H1 (cell line): ENCODE measurements at regions not wholly inside any gene's neighbourhood (a gene's known extent, or its start where the extent isn't known, plus 50 kb on each side); places are given as distances from the start of the nearest gene placed in this dataset.
"Not testable (repeated sequence)": the region's sequence is repeated elsewhere in the genome, so short reads cannot be mapped to it uniquely, and the experiment has no call there.

ENCODE experiments used
- CTCF ChIA-PET: fragments of 300-600 bp; sonication (Branson Sonifier 250); formaldehyde crosslinking; loops from one replicate; lab custom pipeline; 2021; ENCODE audit not compliant: partially characterized antibody; lab: Charles Lee
- POLR2A ChIA-PET: fragments of 300-600 bp; sonication (Branson Sonifier 250); formaldehyde crosslinking; loops from one replicate; lab custom pipeline; 2021; ENCODE audit warnings: inconsistent platforms; ENCODE audit not compliant: partially characterized antibody; lab: Charles Lee
- DNase-seq, 2 experiments: peaks; one replicate each; pipeline versions ENCODE4 v3.0.0 to v3.0.0-alpha.2; 2010 to 2022; ENCODE audit warnings: low spot score in 2 of 2, low read depth in 1 of 2, mixed read lengths in 1 of 2
- FAIRE-seq: peaks from 2 replicates; lab custom pipeline; 2011; peaks lifted over from hg19 to GRCh38; lab: Jason Lieb, UNC
- H2AFZ ChIP-seq: 2 replicates; pipeline ENCODE4 v1.8.1; 2012; ENCODE audit warnings: low read length, inconsistent platforms
- H2AK5ac ChIP-seq: 2 replicates; pipeline ENCODE4 v1.6.1; 2013; ENCODE audit warnings: low read depth, low read length
- H2BK120ac ChIP-seq: replicated peaks from 2 replicates; pipeline ENCODE3; 2013; ENCODE audit warnings: low read depth, low read length, inconsistent platforms
- H2BK12ac ChIP-seq: 2 replicates; pipeline ENCODE4 v1.6.1; 2013; ENCODE audit warnings: low read depth, low read length
- H2BK15ac ChIP-seq: 2 replicates; pipeline ENCODE4 v1.6.1; 2013; ENCODE audit warnings: low read length
- H2BK20ac ChIP-seq: 2 replicates; pipeline ENCODE4 v1.6.1; 2013; ENCODE audit warnings: low read length
- H2BK5ac ChIP-seq: 2 replicates; pipeline ENCODE4 v1.6.1; 2013; ENCODE audit warnings: low read depth, low read length
- H3K14ac ChIP-seq: 2 replicates; pipeline ENCODE4 v1.6.1; 2013; ENCODE audit warnings: inconsistent platforms; ENCODE audit not compliant: insufficient read length
- H3K18ac ChIP-seq: 2 replicates; pipeline ENCODE4 v1.6.1; 2013; ENCODE audit warnings: low read length; ENCODE audit errors: extremely low read depth
- H3K23ac ChIP-seq: 2 replicates; pipeline ENCODE4 v1.6.1; 2013; ENCODE audit warnings: inconsistent platforms; ENCODE audit not compliant: insufficient read length
- H3K23me2 ChIP-seq: 2 replicates; pipeline ENCODE4 v1.6.1; 2013; ENCODE audit warnings: low read depth, low read length
- H3K27ac ChIP-seq: 2 replicates; pipeline ENCODE4 v1.6.1; 2011; ENCODE audit warnings: low read depth, low read length, inconsistent platforms
- H3K27me3 ChIP-seq, 4 experiments: replicated peaks in 1 of 4; 1 replicate in 1 of 4; 2 replicates in 3 of 4; pipeline versions ENCODE4 v1.6.1 to v1.8.1; 2011 to 2013; ENCODE audit warnings: low read length in 3 of 4, mild to moderate bottlenecking in 3 of 4, inconsistent platforms in 2 of 4, mixed read lengths in 2 of 4, moderate library complexity in 1 of 4; ENCODE audit not compliant: control insufficient read depth in 3 of 4, insufficient read depth in 3 of 4; ENCODE audit errors: extremely low read depth in 1 of 4
- H3K36me3 ChIP-seq, 4 experiments: 2 replicates each; pipeline versions ENCODE4 v1.6.1 to v1.8.1; 2011 to 2013; ENCODE audit warnings: mild to moderate bottlenecking in 4 of 4, low read length in 3 of 4, moderate library complexity in 2 of 4, control low read depth in 1 of 4, inconsistent platforms in 1 of 4; ENCODE audit not compliant: insufficient read depth in 4 of 4, control insufficient read depth in 2 of 4
- H3K4ac ChIP-seq: replicated peaks from 2 replicates; pipeline ENCODE3; 2013; ENCODE audit warnings: low read length, low read depth, mixed read lengths, inconsistent platforms; ENCODE audit not compliant: insufficient read length
- H3K4me1 ChIP-seq, 4 experiments: replicated peaks in 1 of 4; 1 replicate in 1 of 4; 2 replicates in 3 of 4; pipeline versions ENCODE4 v1.6.1 to v1.8.1; 2011 to 2013; ENCODE audit warnings: low read length in 3 of 4, inconsistent platforms in 2 of 4, mixed read lengths in 1 of 4; ENCODE audit not compliant: insufficient read depth in 4 of 4, control insufficient read depth in 3 of 4
- H3K4me2 ChIP-seq, 2 experiments: 2 replicates each; pipeline versions ENCODE4 v1.6.1 to v1.8.1; 2011 to 2013; ENCODE audit warnings: low read depth in 2 of 2, low read length in 2 of 2, control low read depth in 1 of 2, inconsistent platforms in 1 of 2, mild to moderate bottlenecking in 1 of 2; ENCODE audit not compliant: insufficient read depth in 1 of 2
- H3K4me3 ChIP-seq, 4 experiments: fragments of 200-600, 300-600 bp in 1 of 4; sonication (generic), shearing (Covaris generic), sonication (Bioruptor Twin) in 1 of 4; 2 replicates each; pipeline versions ENCODE4 v1.5.1 to v1.8.1; 2011 to 2016; ENCODE audit warnings: low read length in 4 of 4, low read depth in 3 of 4, control low read depth in 2 of 4, inconsistent platforms in 2 of 4, mild to moderate bottlenecking in 2 of 4, mixed read lengths in 1 of 4, moderate library complexity in 1 of 4; ENCODE audit not compliant: insufficient read depth in 2 of 4; ENCODE audit errors: extremely low read depth in 1 of 4
- H3K56ac ChIP-seq: replicated peaks from 2 replicates; pipeline ENCODE3; 2013; ENCODE audit warnings: low read depth, mild to moderate bottlenecking, mixed read lengths, low read length, inconsistent platforms; ENCODE audit not compliant: insufficient read length
- H3K79me1 ChIP-seq: 2 replicates; pipeline ENCODE4 v1.6.1; 2013; ENCODE audit warnings: low read depth, low read length, control low read depth
- H3K79me2 ChIP-seq, 2 experiments: 2 replicates each; pipeline versions ENCODE4 v1.6.1 to v1.8.1; 2012 to 2013; ENCODE audit warnings: low read length in 2 of 2, mild to moderate bottlenecking in 2 of 2, inconsistent platforms in 1 of 2; ENCODE audit not compliant: insufficient read depth in 2 of 2, control insufficient read depth in 1 of 2
- H3K9ac ChIP-seq, 4 experiments: replicated peaks in 1 of 4; 1 replicate in 1 of 4; 2 replicates in 3 of 4; pipeline versions ENCODE4 v1.6.1 to v1.8.1; 2011 to 2013; ENCODE audit warnings: low read depth in 3 of 4, low read length in 3 of 4, control low read depth in 2 of 4, mild to moderate bottlenecking in 2 of 4, moderate library complexity in 2 of 4, inconsistent platforms in 1 of 4; ENCODE audit errors: extremely low read depth in 1 of 4
- H3K9me3 ChIP-seq, 2 experiments: 2 replicates each; pipeline versions ENCODE4 v1.6.1 to v1.8.1; 2012 to 2013; ENCODE audit warnings: mild to moderate bottlenecking in 2 of 2, moderate library complexity in 2 of 2, control low read depth in 1 of 2, inconsistent platforms in 1 of 2, low read depth in 1 of 2, low read length in 1 of 2, mixed read lengths in 1 of 2; ENCODE audit not compliant: insufficient read depth in 2 of 2
- H4K20me1 ChIP-seq, 2 experiments: replicated peaks in 1 of 2; 2 replicates each; pipeline versions ENCODE3 to v1.8.1; 2011 to 2013; ENCODE audit warnings: inconsistent platforms in 2 of 2, low read length in 2 of 2, mild to moderate bottlenecking in 1 of 2; ENCODE audit not compliant: insufficient read depth in 2 of 2, control insufficient read depth in 1 of 2
- H4K5ac ChIP-seq: 2 replicates; pipeline ENCODE4 v1.6.1; 2013; ENCODE audit warnings: low read length, low read depth, mixed read lengths, inconsistent platforms; ENCODE audit not compliant: insufficient read length
- H4K8ac ChIP-seq: 2 replicates; pipeline ENCODE4 v1.8.0; 2013; ENCODE audit warnings: mild to moderate bottlenecking, moderate library complexity, low read length, inconsistent platforms; ENCODE audit not compliant: insufficient read depth; ENCODE audit errors: extremely low read depth
- H4K91ac ChIP-seq: replicated peaks from 2 replicates; pipeline ENCODE3; 2013; ENCODE audit warnings: low read length, mixed read lengths, inconsistent platforms; ENCODE audit not compliant: insufficient read length
- WGBS, 2 experiments: shearing (Covaris generic) in 1 of 2; methylation state at CpG; one replicate each; pipeline versions ENCODE4 v1.1.6 to v1.1.7; 2013 to 2015; ENCODE audit warnings: low lambda C conversion rate in 2 of 2, mixed read lengths in 2 of 2, inconsistent platforms in 1 of 2, low coverage in 1 of 2, missing lambda C conversion rate in 1 of 2; ENCODE audit not compliant: insufficient replicate concordance in 2 of 2, insufficient coverage in 1 of 2, insufficient read length in 1 of 2; ENCODE audit errors: extremely low coverage in 1 of 2, missing lambda C conversion rate in 1 of 2; 5-methylcytosine and 5-hydroxymethylcytosine counted together

GRCh38 chr11:71710701-71711385, 122.2 kb upstream of the DEFB108B start:
- H3K14ac ChIP-seq, H3K36me3 ChIP-seq, H3K23me2 ChIP-seq, H3K4me2 ChIP-seq, H3K79me2 ChIP-seq, H2BK5ac ChIP-seq, H2AFZ ChIP-seq, H3K27ac ChIP-seq, H3K9ac ChIP-seq, H3K4me3 ChIP-seq, H3K4me1 ChIP-seq, H4K20me1 ChIP-seq, H3K79me1 ChIP-seq, FAIRE-seq, H3K4ac ChIP-seq, H3K9me3 ChIP-seq, H2BK120ac ChIP-seq, H4K5ac ChIP-seq, H2BK20ac ChIP-seq, H2AK5ac ChIP-seq, DNase-seq, H3K18ac ChIP-seq, POLR2A ChIA-PET, H2BK15ac ChIP-seq, H2BK12ac ChIP-seq, H4K91ac ChIP-seq, H3K56ac ChIP-seq, H3K23ac ChIP-seq, H3K27me3 ChIP-seq, H4K8ac ChIP-seq: not testable (repeated sequence)
- CTCF ChIA-PET = interaction anchor here (0.5 to 0.6 kb wide), 2 partner anchors 10 to 138 kb away, joined by 3 to 4 read pairs; no protein-coding TSS in a partner anchor
- 90% methylated on average over 9 of the region's 10 CpGs; no CpG with 5 or more reads in 1 of the 2 experiments for WGBS, 2 experiments

DNA sequence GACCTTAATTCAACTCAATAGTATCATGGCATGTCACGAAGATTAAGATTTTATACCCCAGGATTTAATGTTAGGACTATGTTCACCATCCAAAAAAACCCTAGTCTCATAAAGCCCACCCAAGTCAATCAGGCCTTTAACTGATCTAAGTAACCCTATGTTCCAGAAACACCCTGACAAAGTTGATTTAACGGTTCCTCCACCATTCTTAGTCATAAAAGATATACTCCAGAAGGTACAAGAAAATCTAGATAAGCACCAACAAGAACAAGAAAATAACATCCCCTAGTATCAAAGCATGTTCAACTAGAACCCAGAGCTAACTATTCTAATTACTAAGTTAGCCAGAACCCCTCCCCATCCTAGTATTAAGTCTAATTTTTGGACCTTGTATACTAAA, 120.7 kb upstream of the DEFB108B start:
- H4K20me1 ChIP-seq, H3K4ac ChIP-seq, H2BK15ac ChIP-seq, H4K8ac ChIP-seq, DNase-seq, H2BK120ac ChIP-seq, H3K4me2 ChIP-seq, H3K4me1 ChIP-seq, H3K23ac ChIP-seq, H3K9me3 ChIP-seq, H2BK12ac ChIP-seq, H3K56ac ChIP-seq, H2BK20ac ChIP-seq, H3K79me1 ChIP-seq, H3K9ac ChIP-seq, H2BK5ac ChIP-seq, FAIRE-seq, H3K79me2 ChIP-seq, CTCF ChIA-PET, H3K23me2 ChIP-seq, H3K27me3 ChIP-seq, POLR2A ChIA-PET, H3K4me3 ChIP-seq, H3K36me3 ChIP-seq, H4K91ac ChIP-seq, H4K5ac ChIP-seq, H3K14ac ChIP-seq, H2AK5ac ChIP-seq, H2AFZ ChIP-seq, H3K27ac ChIP-seq, H3K18ac ChIP-seq: not testable (repeated sequence)
- WGBS, 2 experiments = 73% methylated on average over 2 of the region's 2 CpGs; no CpG with 5 or more reads in 1 of the 2 experiments
